Activated CD8-positive, alpha-beta T cell treated with anti-CD3 and anti-CD28 coated beads for 36 hours (primary cell): ENCODE measurements at regions not wholly inside any gene's neighbourhood (a gene's known extent, or its start where the extent isn't known, plus 50 kb on each side); places are given as distances from the start of the nearest gene placed in this dataset.

ENCODE experiments used
- ATAC-seq: fragments of 200-7000 bp; cut with Tn5 transposase; one replicate; pipeline ENCODE4 v1.10.0; 2021; ENCODE audit warnings: mild to moderate bottlenecking, moderate library complexity
- CTCF ChIA-PET: fragments of 350-600 bp; sonication (Branson Sonifier 250); formaldehyde crosslinking; loops from one replicate; lab custom pipeline; 2021; ENCODE audit warnings: antibody characterized with exemption; lab: Charles Lee
- POLR2A ChIA-PET: fragments of 350-600 bp; sonication (Branson Sonifier 250); formaldehyde crosslinking; loops from one replicate; lab custom pipeline; 2021; ENCODE audit warnings: antibody characterized with exemption; lab: Charles Lee
- DNase-seq: peaks from one replicate; pipeline ENCODE4 v3.0.0-alpha.2; 2020
- H3K27ac Mint-ChIP-seq: one replicate; pipeline ENCODE4 v1.8.0; 2021; ENCODE audit warnings: mild to moderate bottlenecking, mixed read lengths
- H3K27me3 Mint-ChIP-seq: one replicate; pipeline ENCODE4 v1.8.0; 2021; ENCODE audit warnings: mixed read lengths
- H3K36me3 Mint-ChIP-seq: one replicate; pipeline ENCODE4 v1.8.0; 2021; ENCODE audit warnings: low read depth, mixed read lengths
- H3K4me1 Mint-ChIP-seq: one replicate; pipeline ENCODE4 v1.8.0; 2021; ENCODE audit warnings: low read depth, mixed read lengths
- H3K4me3 Mint-ChIP-seq: one replicate; pipeline ENCODE4 v1.8.0; 2021; ENCODE audit warnings: mild to moderate bottlenecking, moderate library complexity, mixed read lengths
- H3K9me3 Mint-ChIP-seq: one replicate; pipeline ENCODE4 v1.8.0; 2021; ENCODE audit warnings: mixed read lengths
- CTCF ChIP-seq: fragments of 200-600 bp; IDR thresholded peaks from one replicate; pipeline ENCODE4 v1.8.0; 2022; ENCODE audit warnings: antibody characterized with exemption, mild to moderate bottlenecking
- intact Hi-C: fragments of 100-400 bp; cut with micrococcal nuclease; formaldehyde crosslinking; loops from one replicate; pipeline ENCODE4 v1.10.0; 2022

- POLR2A ChIA-PET = no interaction called here
- CTCF ChIA-PET = no interaction called here
- no peaks in the 10 kb centered on the region for H3K36me3 Mint-ChIP-seq
- H3K27ac Mint-ChIP-seq = no peak overlapping the region
- intact Hi-C loops = no loop called here
- H3K27me3 Mint-ChIP-seq = no peaks in the 10 kb centered on the region
- H3K9me3 Mint-ChIP-seq = no peaks in the 10 kb centered on the region
- H3K4me3 Mint-ChIP-seq = no peak overlapping the region
- no peak for TF ChIP-seq CTCF
- H3K4me1 Mint-ChIP-seq = no peaks in the 10 kb centered on the region
- ATAC-seq = no peak
- no peak for DNase-seq
These were observed 98.6 kb upstream of the GPM6A start for GRCh38 chr4:175910700-175911099.

GRCh38 chr4:175916626-175917351 is 104.7 kb upstream of the GPM6A start:
- ChIA-PET POLR2A (no interaction called here), CTCF (no interaction called here)
- no peak for ATAC-seq
- H3K9me3 Mint-ChIP-seq = no peaks in the 10 kb centered on the region
- no peak overlapping the region for H3K4me3 Mint-ChIP-seq
- no peaks in the 10 kb centered on the region for H3K27me3 Mint-ChIP-seq
- intact Hi-C loops = no loop called here
- no peak overlapping the region for H3K27ac Mint-ChIP-seq
- no peaks in the 10 kb centered on the region for H3K4me1 Mint-ChIP-seq
- TF ChIP-seq CTCF = no peak
- no peak for DNase-seq
- H3K36me3 Mint-ChIP-seq = no peaks in the 10 kb centered on the region

- ATAC-seq (no peak), DNase-seq (no peak)
- Mint-ChIP-seq H3K36me3 (no peaks in the 10 kb centered on the region), H3K9me3 (no peaks in the 10 kb centered on the region), H3K27me3 (peaks cover 2% of the 10 kb centered on the region), H3K27ac (no peak overlapping the region), H3K4me1 (no peaks in the 10 kb centered on the region), H3K4me3 (no peak overlapping the region)
- ChIA-PET CTCF (no interaction called here), POLR2A (no interaction called here)
- intact Hi-C loops = no loop called here
- no peak for TF ChIP-seq CTCF
These were observed 115.1 kb upstream of the GPM6A start for GRCh38 chr4:175927121-175927520.

GRCh38 chr4:175929441-175929840 is 117.4 kb upstream of the GPM6A start:
- no peak for TF ChIP-seq CTCF
- ATAC-seq (no peak), DNase-seq (no peak)
- Mint-ChIP-seq H3K27me3 (peaks cover 2% of the 10 kb centered on the region), H3K4me1 (no peaks in the 10 kb centered on the region), H3K36me3 (no peaks in the 10 kb centered on the region), H3K9me3 (no peaks in the 10 kb centered on the region), H3K27ac (no peak overlapping the region), H3K4me3 (no peak overlapping the region)
- intact Hi-C loops = no loop called here
- POLR2A ChIA-PET = no interaction called here
- CTCF ChIA-PET = no interaction called here

GRCh38 chr4:175929932-175930331 is 117.9 kb upstream of the GPM6A start:
- peaks cover 2% of the 10 kb centered on the region for H3K27me3 Mint-ChIP-seq
- H3K4me3 Mint-ChIP-seq = no peak overlapping the region
- H3K27ac Mint-ChIP-seq = no peak overlapping the region
- H3K4me1 Mint-ChIP-seq = no peaks in the 10 kb centered on the region
- H3K36me3 Mint-ChIP-seq = no peaks in the 10 kb centered on the region
- ATAC-seq = no peak
- intact Hi-C loops = no loop called here
- no peaks in the 10 kb centered on the region for H3K9me3 Mint-ChIP-seq
- ChIA-PET POLR2A (no interaction called here), CTCF (interaction anchor here (0.6 kb wide), 1 partner anchor 337 kb away, joined by 3 read pairs; no protein-coding TSS in a partner anchor)
- no peak for TF ChIP-seq CTCF
- DNase-seq = no peak
